ENCODE measurements at regions not wholly inside any gene's neighbourhood (a gene's known extent, or its start where the extent isn't known, plus 50 kb on each side); places are given as distances from the start of the nearest gene placed in this dataset.

- no peak for DNase-seq
Measured at GRCh38 chr7:35498416-35498815, 196.5 kb downstream of the HERPUD2 start.

DNA sequence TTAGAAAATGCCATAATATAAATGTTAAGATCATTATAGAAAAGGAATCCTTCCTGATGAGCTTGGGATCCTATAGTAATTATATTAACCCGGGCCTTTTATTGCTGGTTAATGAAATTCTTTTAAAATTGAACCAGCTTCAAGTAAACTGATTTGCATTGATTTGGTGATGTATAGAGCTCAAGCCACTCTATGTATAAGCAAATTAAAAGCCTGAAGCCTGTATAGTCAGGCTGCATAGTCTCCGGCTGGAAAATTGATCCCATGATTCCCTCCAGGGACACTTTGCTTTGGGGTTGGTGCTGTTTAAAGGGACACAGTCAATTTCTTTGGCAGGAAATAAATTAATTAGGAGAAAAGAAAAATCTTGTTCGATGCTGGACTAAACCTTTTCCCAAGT, 199.1 kb downstream of the HERPUD2 start:
- no peak for DNase-seq

- DNase-seq, result no peak
Measured at GRCh38 chr7:35495377-35495776, 199.6 kb downstream of the HERPUD2 start.

DNA sequence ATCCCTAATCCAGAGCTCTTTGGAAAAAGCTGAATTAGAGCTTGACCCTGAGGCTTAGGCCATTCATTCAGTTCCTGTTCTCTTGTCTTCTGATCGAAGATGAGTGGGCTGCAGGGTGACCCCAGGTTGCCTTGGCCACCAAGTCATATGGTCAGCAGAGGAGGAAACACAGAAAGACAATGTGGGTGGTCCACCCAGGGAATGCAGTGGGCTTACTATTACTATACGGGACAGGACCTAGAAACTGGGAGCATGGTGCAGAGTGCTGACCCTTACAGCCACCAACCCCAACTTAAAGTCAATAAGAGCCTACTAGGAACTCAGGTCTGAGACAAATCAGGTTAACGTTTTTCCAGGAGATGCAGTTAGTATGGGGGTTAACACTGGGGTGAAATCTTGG, 200.5 kb downstream of the HERPUD2 start:
- DNase-seq, result no peak

- no peak for DNase-seq
Measured at GRCh38 chr7:35492451-35493175, 202.3 kb downstream of the HERPUD2 start.

GRCh38 chr7:35491233-35491632, 203.7 kb downstream of the HERPUD2 start:
- DNase-seq, result no peak

GRCh38 chr7:35487841-35488240, 207.1 kb downstream of the HERPUD2 start:
- no peak for DNase-seq

GRCh38 chr7:35487402-35487801, 207.5 kb downstream of the HERPUD2 start:
- no peak for DNase-seq

GRCh38 chr7:35485436-35485835, 209.5 kb downstream of the HERPUD2 start:
- no peak for DNase-seq

DNA sequence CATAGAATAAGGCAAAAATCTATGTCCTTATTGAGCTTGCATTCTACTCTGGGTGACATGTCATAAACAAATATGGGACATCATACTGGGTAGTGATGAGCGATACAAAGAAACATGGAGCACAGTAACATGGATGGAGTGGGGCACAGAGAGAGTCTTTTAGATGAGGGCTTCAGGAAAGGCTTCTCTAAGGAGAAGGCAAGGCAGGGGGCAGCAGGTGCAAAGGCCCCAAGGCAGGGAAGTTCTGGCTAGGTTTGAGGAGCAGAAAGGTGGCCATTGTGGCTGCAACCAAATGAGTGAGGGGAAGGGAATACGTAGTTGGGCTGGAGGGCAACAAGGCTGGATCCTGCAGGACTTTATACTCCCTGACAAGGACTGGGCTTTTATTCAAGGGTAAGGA, 211.4 kb downstream of the HERPUD2 start:
- no peak for DNase-seq

- DNase-seq, result no peak
Measured at GRCh38 chr7:35482231-35482630, 212.7 kb downstream of the HERPUD2 start.

GRCh38 chr7:35480806-35481205, 214.1 kb downstream of the HERPUD2 start:
- DNase-seq, result no peak

GRCh38 chr7:35477609-35478008, 217.3 kb downstream of the HERPUD2 start:
- no peak for DNase-seq

DNA sequence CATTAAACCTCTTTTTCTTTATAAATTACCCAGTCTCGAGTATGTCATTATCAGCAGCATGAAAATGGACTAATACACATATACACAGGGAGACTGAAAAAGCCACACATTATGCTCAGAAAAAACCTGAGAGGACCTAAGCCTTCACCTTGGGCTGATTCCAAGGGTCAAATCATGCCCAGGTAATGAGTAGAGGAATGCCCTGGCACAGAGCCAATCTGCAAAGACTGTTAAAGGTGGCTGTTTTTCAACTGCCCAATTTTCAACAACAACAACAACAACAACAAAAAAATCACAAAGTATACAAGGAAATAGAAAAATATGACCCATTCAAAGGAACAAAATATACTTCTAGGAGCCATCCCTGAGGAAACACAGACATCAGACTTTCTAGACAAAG, 220.2 kb upstream of the TBX20 start:
- no peak for DNase-seq

GRCh38 chr7:35468606-35469005, 214.7 kb upstream of the TBX20 start:
- no peak for DNase-seq

- DNase-seq, result no peak
Measured at GRCh38 chr7:35467456-35467978, 213.6 kb upstream of the TBX20 start.

DNA sequence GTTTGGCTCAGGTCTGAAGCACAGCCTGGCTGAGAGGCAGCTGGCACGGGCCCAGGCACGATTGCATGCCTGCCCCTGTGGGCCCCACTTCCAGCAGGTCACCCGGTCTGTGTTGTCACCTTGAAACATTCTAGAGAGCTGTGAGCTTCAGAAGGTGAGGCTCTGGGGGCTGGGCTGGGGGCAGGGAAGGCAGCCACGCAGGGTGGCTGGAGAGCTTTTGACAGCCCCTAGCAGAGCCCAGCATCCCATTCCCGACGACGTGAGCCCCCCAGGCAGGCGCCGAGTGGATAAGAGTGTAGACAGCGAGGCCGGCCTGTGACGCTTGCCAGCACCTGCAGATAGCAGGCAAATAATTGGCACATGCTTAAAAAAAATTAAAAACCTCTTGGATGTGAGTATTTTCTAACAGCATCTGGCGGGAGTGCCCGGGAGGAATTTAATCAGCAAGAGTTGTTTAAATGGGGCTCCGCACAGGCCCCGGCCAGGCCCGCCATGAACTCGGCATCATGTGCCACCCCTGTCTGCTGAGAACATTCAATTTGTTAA, 212.0 kb upstream of the TBX20 start:
- DNase-seq, result no peak

GRCh38 chr7:35463751-35464150, 209.9 kb upstream of the TBX20 start:
- no peak for DNase-seq

DNA sequence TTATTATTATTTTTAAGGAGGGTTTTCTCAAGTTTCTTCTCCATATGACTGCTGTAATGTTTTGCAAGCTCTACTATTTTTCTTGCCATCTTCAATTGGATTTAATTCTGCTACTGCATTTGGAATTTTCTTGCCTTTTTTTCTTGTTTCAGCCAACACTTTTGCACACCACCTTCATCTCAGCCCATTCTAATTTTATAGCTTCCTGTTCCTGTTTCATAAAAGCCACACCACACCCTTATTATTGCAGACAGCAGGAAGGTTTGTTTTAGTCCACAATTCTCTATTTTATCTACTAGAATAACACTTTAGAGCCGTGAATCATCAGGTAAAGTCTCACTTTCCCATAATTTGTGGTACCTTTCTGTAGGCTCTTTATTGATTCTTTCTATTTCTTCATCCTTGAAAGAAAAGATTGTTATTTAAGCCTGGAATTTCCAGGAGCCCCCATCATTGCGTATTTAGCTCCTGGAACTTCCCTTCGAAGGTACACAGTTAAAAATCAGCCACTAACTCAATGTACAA, 209.3 kb upstream of the TBX20 start:
- no peak for DNase-seq

GRCh38 chr7:35454575-35455385, 200.9 kb upstream of the TBX20 start:
- DNase-seq, result no peak

GRCh38 chr7:35450456-35451214, 196.7 kb upstream of the TBX20 start:
- DNase-seq, result no peak

DNA sequence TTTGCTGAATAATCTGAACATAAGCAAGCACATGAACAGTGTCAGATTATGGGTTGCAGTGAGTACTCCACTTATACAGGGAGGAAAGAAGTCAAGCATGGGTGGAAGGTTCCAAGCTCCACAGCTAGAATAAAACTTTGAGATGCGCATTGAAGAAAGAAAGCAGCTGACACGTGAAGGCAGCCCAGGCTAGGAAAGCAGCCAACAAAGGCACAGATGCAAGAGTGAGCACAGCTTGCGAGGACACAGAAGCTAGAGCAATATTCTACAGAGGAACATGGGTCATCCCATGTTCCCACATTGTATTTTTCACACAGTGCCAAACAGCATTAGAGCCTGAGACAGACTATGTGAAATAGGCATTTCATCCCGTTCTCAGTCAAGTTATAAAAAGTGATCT, 194.6 kb upstream of the TBX20 start:
- DNase-seq, result no peak

DNA sequence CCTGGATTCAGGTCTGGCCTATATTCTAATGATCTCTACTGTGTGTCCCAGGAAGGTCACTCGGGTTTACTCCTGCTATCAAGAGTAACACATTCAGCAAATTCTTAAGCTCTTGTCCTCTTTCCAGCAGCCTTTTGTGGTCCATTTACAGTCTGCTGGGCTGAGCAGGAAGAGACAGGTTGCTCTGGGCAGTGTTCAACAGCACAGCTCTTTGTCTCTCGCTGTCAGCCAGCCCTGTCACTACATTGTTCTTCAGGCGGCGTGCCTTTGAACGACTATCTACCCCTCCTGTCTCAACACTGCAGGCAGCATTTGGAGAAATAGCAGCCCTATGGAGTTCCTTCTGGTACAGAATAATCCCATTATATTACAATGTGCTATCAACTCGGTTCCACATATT, 192.2 kb upstream of the TBX20 start:
- no peak for DNase-seq
